ENCODE measurements at regions not wholly inside any gene's neighbourhood (a gene's known extent, or its start where the extent isn't known, plus 50 kb on each side); places are given as distances from the start of the nearest gene placed in this dataset.

DNA sequence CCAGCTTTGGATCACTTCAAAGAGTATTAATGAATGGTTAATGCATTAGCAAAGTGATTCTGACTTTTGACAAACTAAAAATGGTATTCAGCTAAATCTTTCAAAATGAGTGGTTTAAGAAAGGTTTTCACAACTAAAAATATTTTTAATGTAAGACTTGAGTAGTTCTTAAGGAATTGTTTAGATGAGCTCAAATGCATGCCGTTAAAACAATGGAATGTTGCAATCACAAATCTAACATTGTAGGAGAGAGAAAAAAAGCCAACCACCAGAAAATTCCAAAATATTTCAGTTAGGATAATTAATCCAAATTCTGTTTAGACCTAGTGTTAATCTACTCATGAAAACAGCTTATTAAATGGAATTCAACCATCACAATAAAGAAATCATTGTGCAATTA lies 1044.8 kb upstream of the SLC10A2 start:
- H3K36me3 Mint-ChIP-seq = no peaks in the 10 kb centered on the region
- no peaks in the 10 kb centered on the region for H3K4me1 Mint-ChIP-seq
- H3K27me3 Mint-ChIP-seq = no peaks in the 10 kb centered on the region
- peaks cover 4 to 7% of the 10 kb centered on the region in 2 donors for H3K9me3 Mint-ChIP-seq
- H3K27ac Mint-ChIP-seq = no peak overlapping the region
- DNase-seq (no peak), ATAC-seq (replicated peaks) (no peak)
- H3K4me3 Mint-ChIP-seq = no peak overlapping the region

DNA sequence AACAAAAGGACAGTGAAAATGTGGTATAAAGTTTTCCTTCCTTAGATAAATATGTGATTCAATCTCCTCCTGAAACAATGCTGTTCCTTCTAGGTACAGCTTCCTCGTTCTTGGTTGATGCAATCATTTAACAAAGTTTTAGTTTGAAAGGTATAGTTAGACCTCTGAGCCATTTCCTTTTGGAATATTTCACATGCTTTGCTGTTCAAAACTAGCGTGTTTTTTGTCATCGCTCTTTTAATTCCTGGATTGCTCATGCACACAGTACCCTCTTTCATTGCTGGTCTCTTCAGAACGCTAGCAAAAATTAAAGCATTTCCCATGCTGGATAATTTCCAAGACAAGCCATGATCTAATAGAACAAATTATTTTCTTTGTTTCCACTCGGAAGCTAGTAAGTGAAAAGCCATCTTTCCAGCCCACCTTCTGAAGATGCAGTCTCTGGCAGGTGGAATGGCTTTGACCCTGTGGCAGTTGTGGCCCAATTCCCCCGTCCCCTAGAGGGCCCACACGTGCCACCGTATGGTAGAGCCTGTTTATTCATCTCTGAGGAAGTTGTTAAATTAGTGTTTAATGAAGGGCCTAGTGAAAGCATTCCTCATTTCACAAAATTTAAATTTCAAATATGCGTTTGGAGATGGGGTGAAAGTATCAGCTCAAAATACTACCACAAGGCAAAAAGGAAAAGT lies 1040.6 kb upstream of the SLC10A2 start:
- Mint-ChIP-seq H3K27ac (no peak overlapping the region), H3K36me3 (no peaks in the 10 kb centered on the region), H3K4me1 (no peaks in the 10 kb centered on the region), H3K9me3 (peaks cover 7% of the 10 kb centered on the region in 2 donors), H3K4me3 (no peak overlapping the region), H3K27me3 (no peaks in the 10 kb centered on the region)
- ATAC-seq (replicated peaks) (no peak), DNase-seq (no peak)

DNA sequence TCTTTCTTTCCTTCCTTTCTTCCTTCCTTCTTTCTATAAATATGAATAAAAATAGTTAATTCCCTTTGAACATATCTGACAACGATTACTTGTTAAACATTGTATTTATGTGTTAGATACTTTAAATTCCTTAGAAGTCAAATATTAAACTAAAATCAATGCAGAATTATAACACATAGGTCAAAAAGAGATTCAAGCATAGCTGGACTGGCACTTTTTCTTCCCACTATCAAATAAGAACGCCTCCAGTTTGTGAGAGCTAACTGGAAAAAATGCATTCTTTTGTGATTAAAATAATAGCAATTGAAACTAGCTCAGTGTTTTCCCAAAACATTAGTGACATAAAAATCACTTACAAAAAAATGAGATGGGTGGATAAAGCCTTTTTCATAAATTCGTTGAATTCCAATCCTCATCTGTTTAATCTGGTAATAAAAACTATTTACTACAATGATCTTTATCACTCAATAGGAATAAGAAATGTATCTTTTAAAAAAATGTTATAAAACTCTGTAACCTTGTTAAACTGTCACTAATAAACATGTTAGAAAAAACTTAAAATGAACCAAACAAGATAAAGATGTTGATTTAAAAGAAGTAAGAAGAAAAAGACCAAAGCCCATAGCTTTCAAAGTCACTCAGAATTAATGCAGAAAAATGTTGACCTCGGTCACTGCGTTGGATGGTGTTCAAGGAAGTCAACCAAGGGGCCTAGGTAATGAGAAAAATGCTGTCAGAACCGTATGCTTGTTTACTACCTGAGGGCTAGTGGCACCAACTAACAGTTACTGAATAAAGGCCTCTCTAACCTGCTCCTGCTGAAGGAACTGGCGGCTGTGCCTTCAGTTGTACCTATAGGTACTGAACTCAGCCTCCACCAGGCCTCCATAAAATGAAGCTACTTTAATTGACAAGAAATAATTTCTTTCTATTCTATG lies 1039.5 kb upstream of the SLC10A2 start:
- DNase-seq (no peak), ATAC-seq (replicated peaks) (no peak)

DNA sequence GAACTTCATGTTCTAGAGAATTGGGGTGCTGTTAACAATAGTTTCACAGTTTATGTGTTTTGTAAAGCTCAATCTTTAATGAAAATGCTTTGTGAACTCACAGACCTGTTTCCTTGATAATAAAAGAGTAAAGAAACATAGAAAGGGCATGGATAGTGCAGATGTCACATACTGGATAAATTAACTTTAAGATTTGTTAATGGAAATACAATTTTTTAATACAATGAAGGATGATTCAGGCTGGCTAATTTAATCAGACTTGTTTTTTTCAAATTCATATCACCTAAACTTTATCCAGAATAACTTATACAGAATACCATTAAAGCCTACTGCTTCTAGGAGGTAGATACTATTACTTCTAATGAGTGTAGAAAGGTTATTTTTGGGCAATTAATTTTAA lies 1033.5 kb upstream of the SLC10A2 start:
- peaks cover 7 to 11% of the 10 kb centered on the region in 2 donors for H3K9me3 Mint-ChIP-seq
- no peaks in the 10 kb centered on the region for H3K4me1 Mint-ChIP-seq
- DNase-seq (no peak), ATAC-seq (replicated peaks) (no peak)
- H3K36me3 Mint-ChIP-seq = no peaks in the 10 kb centered on the region
- no peaks in the 10 kb centered on the region for H3K27me3 Mint-ChIP-seq
- no peak overlapping the region for H3K4me3 Mint-ChIP-seq
- H3K27ac Mint-ChIP-seq = no peak overlapping the region

More for the DNA sequence above, 1039.5 kb upstream of the SLC10A2 start:
- Mint-ChIP-seq H3K36me3 (no peaks in the 10 kb centered on the region), H3K27ac (no peak overlapping the region), H3K4me1 (no peaks in the 10 kb centered on the region), H3K27me3 (no peaks in the 10 kb centered on the region), H3K4me3 (no peak overlapping the region), H3K9me3 (peaks cover 7 to 9% of the 10 kb centered on the region in 2 donors)

DNA sequence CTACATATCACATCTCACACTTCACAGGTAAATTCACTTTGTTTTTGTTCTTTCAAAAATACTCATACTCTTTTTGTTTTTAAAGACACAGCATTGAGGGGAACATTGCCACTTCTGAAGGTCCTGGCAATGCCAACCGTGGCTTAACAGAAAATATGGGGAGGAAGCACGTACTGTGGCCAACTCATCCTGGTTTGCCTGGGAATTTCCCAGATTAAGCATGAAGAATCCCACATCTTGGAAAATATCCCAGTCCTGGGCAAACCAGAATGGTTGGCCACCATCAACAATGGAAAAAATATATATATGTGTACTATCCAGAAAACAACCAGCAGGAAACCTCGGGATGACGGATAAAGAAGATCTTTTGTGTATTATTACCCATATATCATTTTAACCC lies 1032.2 kb upstream of the SLC10A2 start:
- no peak overlapping the region for H3K4me3 Mint-ChIP-seq
- no peaks in the 10 kb centered on the region for H3K4me1 Mint-ChIP-seq
- no peaks in the 10 kb centered on the region for H3K27me3 Mint-ChIP-seq
- H3K9me3 Mint-ChIP-seq = peaks cover 7 to 9% of the 10 kb centered on the region in 2 donors
- H3K27ac Mint-ChIP-seq = no peak overlapping the region
- ATAC-seq (replicated peaks) = no peak
- no peaks in the 10 kb centered on the region for H3K36me3 Mint-ChIP-seq
- no peak for DNase-seq

DNA sequence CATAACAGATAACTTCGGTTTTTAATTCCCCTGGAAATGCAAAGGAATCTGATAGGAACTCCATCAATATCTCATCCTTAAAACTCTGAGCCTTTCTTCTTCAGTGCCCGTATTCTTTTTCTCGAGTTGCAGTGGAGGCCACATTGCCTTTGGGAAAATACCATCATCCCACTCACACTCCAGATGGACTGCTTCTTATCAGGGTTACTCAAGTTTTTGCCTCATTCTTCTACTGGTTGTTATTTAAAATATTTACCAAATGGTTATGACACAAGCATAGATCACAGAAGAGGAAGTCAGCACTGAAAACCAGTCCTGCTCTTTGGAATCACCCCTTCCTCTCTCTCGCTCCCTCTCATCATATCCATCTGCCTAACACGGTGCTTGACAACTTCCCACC lies 1020.5 kb upstream of the SLC10A2 start:
- peaks cover 2 to 10% of the 10 kb centered on the region in 2 donors for H3K9me3 Mint-ChIP-seq
- no peak for ATAC-seq (replicated peaks)
- no peaks in the 10 kb centered on the region for H3K27me3 Mint-ChIP-seq
- H3K36me3 Mint-ChIP-seq = no peaks in the 10 kb centered on the region
- no peak overlapping the region for H3K27ac Mint-ChIP-seq
- no peaks in the 10 kb centered on the region for H3K4me1 Mint-ChIP-seq
- no peak overlapping the region for H3K4me3 Mint-ChIP-seq
- no peak for DNase-seq

DNA sequence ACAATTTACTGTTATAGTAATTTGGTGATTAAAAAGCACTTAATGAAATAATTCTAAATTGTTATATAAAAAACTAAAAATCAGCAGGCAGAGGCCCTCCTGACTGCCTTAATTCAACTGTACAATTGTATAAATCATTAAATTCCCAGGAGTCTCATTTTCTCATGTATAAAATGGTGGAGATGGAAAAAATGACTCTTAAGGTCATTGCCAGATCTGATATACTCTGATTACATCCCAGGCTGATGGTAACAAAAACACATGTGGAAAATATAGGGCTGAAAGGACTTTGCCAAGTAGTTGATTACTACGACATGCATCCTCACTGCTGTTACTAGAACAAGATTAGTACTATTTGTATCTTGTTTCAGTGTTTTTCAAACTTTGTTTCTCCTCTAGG lies 1020.0 kb upstream of the SLC10A2 start:
- no peak overlapping the region for H3K4me3 Mint-ChIP-seq
- H3K9me3 Mint-ChIP-seq = peaks cover 2 to 10% of the 10 kb centered on the region in 2 donors
- no peak for ATAC-seq (replicated peaks)
- H3K4me1 Mint-ChIP-seq = no peaks in the 10 kb centered on the region
- H3K36me3 Mint-ChIP-seq = no peaks in the 10 kb centered on the region
- H3K27me3 Mint-ChIP-seq = no peaks in the 10 kb centered on the region
- H3K27ac Mint-ChIP-seq = no peak overlapping the region
- DNase-seq = no peak

DNA sequence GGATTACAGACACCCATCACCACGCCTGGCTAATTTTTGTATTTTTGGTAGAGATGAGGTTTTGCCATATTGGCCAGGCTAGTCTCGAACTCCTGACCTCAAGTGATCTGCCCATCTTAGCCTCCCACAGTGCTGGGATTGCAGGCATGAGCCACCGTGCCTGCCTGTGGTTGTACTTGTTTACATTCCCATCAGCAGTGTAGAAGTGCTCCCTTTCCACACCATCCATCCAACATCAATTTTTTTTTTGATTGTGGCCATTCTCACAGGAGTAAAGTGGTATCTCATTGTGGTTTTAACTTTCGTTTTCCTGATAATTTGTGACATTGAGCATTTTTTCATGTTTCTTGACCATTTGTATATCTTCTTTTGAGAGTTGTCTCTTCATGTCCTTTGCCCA lies 1019.4 kb upstream of the SLC10A2 start:
- ATAC-seq (replicated peaks) = no peak
- DNase-seq = no peak
- Mint-ChIP-seq H3K36me3 (no peaks in the 10 kb centered on the region), H3K27ac (no peak overlapping the region), H3K4me1 (no peaks in the 10 kb centered on the region), H3K9me3 (peaks cover 2 to 10% of the 10 kb centered on the region in 2 donors), H3K27me3 (no peaks in the 10 kb centered on the region), H3K4me3 (no peak overlapping the region)

DNA sequence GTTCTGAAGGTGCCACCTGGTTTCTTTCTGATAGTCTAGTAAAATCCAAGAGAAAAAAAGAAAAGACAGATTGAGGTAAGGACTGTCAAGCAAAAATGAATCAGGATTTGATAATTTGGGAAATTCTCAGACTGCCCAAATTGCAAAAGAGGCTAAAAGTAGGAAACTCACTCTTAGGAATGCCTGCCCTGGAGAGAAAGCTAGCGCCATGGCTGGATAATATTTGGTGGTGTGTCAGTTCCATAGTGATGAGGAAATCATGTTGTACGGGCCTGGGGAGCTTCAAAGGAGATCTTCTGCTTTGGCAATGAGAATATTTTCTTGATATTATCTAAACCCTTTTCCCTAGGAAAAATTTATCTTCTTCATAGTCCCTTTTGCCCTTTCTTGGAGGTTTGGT lies 1008.1 kb upstream of the SLC10A2 start:
- Mint-ChIP-seq H3K36me3 (no peaks in the 10 kb centered on the region), H3K4me3 (no peak overlapping the region), H3K9me3 (peaks cover 0 to 2% of the 10 kb centered on the region in 2 donors), H3K4me1 (no peaks in the 10 kb centered on the region), H3K27me3 (no peaks in the 10 kb centered on the region), H3K27ac (no peak overlapping the region)
- no peak for DNase-seq
- ATAC-seq (replicated peaks) = no peak

DNA sequence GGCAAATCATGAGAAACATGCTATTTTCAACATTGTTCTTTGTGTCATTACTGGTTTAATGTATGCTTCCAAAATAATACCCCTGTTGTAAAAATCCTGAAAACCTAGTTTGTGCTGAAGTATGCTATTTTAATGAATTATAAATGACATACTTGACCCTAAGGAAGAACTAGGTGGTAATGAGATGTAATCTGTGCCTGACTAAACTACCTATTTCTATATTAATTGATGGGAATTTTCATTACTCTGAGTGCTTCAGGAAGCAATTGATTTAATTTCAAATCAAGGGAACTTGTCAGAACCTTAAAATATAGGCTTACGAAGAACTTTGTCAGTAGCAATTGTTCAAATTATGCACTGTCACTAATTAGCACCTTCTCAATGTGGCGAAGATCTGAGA lies 1005.6 kb upstream of the SLC10A2 start:
- H3K4me1 Mint-ChIP-seq = no peaks in the 10 kb centered on the region
- H3K27me3 Mint-ChIP-seq = no peaks in the 10 kb centered on the region
- DNase-seq (no peak), ATAC-seq (replicated peaks) (no peak)
- peaks cover 0 to 1% of the 10 kb centered on the region in 2 donors for H3K9me3 Mint-ChIP-seq
- H3K4me3 Mint-ChIP-seq = no peak overlapping the region
- no peaks in the 10 kb centered on the region for H3K36me3 Mint-ChIP-seq
- H3K27ac Mint-ChIP-seq = no peak overlapping the region

DNA sequence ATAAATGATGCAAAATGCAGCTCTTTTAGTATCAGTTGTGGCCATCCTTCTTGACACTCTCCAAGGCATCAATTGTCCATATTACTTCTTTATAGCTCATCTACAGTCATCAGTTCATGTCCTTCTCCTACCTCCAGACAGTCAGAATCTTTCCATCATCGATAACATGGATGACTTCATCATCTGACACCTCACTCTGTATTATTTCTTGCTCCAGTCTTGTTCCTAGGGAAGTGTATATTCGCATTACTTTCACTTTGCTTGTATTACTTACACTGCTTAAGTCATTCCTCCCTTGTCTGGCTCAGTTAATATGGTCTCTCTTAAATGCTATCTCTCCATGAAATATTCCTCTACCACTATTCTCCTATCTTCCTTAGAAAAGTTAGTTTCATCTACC lies 999.1 kb upstream of the SLC10A2 start:
- ATAC-seq (replicated peaks) (no peak), DNase-seq (no peak)
- peaks cover 0 to 9% of the 10 kb centered on the region in 2 donors for H3K9me3 Mint-ChIP-seq
- no peak overlapping the region for H3K4me3 Mint-ChIP-seq
- no peaks in the 10 kb centered on the region for H3K36me3 Mint-ChIP-seq
- no peaks in the 10 kb centered on the region for H3K27me3 Mint-ChIP-seq
- no peak overlapping the region for H3K27ac Mint-ChIP-seq
- no peaks in the 10 kb centered on the region for H3K4me1 Mint-ChIP-seq

DNA sequence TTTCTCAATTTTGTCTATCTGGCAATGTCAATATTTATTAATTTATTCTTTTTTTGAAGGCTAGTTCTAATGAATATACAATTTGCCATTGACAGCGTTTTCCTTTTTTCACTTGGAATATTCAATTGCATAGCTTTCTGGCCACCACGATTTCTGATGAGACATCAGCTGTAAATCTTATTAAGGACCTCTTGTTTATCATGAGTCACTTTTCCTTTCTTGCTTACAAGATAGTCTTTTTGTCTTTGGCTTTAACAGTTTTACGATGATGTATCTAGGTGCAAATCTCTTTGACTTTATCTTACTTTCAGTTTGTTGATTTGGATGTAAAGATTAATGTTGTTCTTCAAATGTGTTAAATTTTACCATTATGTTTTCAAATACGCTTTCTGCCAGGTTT lies 991.6 kb upstream of the SLC10A2 start:
- Mint-ChIP-seq H3K36me3 (no peaks in the 10 kb centered on the region), H3K4me1 (no peaks in the 10 kb centered on the region), H3K27me3 (no peaks in the 10 kb centered on the region), H3K4me3 (no peak overlapping the region), H3K9me3 (peaks cover 0 to 5% of the 10 kb centered on the region in 2 donors), H3K27ac (no peak overlapping the region)
- ATAC-seq (replicated peaks) (no peak), DNase-seq (no peak)

DNA sequence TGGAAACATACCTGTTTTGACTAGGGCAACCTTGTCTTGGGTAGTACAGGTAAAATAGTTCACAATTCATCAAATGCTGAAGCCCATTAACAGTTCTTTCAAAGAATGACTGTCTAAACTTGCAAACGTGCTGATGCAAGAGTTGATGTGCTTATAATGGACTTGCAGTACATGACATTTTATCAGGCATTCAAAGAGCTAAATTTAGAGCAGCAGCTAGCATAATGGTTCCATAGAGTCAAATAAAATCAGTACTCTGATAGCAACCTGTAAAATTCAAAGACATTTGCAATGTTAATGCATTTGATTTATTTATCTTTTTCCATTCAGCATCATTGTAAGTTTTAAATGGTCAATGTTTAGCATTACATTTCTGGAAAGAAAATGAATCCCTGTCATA lies 979.7 kb upstream of the SLC10A2 start:
- H3K27me3 Mint-ChIP-seq = no peaks in the 10 kb centered on the region
- no peaks in the 10 kb centered on the region for H3K36me3 Mint-ChIP-seq
- ATAC-seq (replicated peaks) (no peak), DNase-seq (no peak)
- H3K4me3 Mint-ChIP-seq = no peak overlapping the region
- H3K9me3 Mint-ChIP-seq = peaks cover 2 to 6% of the 10 kb centered on the region in 2 donors
- H3K27ac Mint-ChIP-seq = no peak overlapping the region
- H3K4me1 Mint-ChIP-seq = no peaks in the 10 kb centered on the region

DNA sequence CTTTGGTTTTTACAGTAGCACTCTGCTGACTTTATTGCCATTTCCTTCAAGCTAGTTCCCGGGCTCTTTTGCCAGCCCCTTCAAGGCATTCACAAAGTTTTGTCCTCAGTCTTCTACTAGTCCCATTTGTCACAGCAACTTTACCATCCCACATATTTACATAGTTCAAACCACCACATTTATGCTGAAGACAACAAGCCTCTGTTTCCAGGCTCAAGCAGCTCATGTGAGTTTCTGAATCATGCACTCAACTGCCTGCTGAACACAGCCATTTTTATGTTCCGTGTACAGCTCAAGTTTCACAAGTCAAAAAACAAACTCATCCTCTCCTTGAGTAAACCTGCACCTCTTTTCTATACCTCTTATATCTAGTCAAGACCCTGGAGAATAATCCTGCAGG lies 977.0 kb upstream of the SLC10A2 start:
- no peak for DNase-seq
- no peaks in the 10 kb centered on the region for H3K4me1 Mint-ChIP-seq
- ATAC-seq (replicated peaks) = no peak
- H3K27ac Mint-ChIP-seq = no peak overlapping the region
- H3K9me3 Mint-ChIP-seq = peaks cover 2 to 6% of the 10 kb centered on the region in 2 donors
- H3K27me3 Mint-ChIP-seq = no peaks in the 10 kb centered on the region
- H3K4me3 Mint-ChIP-seq = no peak overlapping the region
- no peaks in the 10 kb centered on the region for H3K36me3 Mint-ChIP-seq

DNA sequence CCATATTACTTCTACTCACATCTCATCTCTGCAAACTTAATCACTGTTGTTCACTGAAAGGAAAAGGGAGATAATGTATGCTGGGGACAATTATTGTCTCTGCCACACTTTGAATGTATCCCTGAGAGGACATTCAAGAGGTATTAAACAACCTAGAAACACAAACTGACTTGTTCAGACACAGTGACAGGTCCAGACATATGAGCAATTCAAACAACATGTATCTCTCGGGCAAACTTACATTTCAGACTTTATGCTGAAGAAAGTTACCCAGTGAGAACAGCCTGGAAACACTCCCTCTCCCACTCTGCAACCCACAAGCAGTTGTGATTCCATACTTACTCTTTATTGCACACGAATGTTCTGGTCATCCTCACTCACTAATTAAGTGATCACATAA lies 968.7 kb upstream of the SLC10A2 start:
- DNase-seq (no peak), ATAC-seq (replicated peaks) (no peak)
- no peaks in the 10 kb centered on the region for H3K9me3 Mint-ChIP-seq
- H3K27ac Mint-ChIP-seq = no peak overlapping the region
- H3K27me3 Mint-ChIP-seq = no peaks in the 10 kb centered on the region
- H3K36me3 Mint-ChIP-seq = no peaks in the 10 kb centered on the region
- H3K4me3 Mint-ChIP-seq = no peak overlapping the region
- no peaks in the 10 kb centered on the region for H3K4me1 Mint-ChIP-seq
